Glutamatergic neuron (in vitro differentiated cells): ENCODE measurements at regions not wholly inside any gene's neighbourhood (a gene's known extent, or its start where the extent isn't known, plus 50 kb on each side); places are given as distances from the start of the nearest gene placed in this dataset.
A peak's percentile ranks its signal among the peaks of the same experiment; 100 is the strongest.

Source experiments
- DNase-seq: peaks from one replicate; pipeline ENCODE4 v3.0.0; 2022
- H3K27ac Mint-ChIP-seq: one replicate; pipeline ENCODE4 v1.8.0; 2020; ENCODE audit warnings: mild to moderate bottlenecking, mixed read lengths, inconsistent platforms; ENCODE audit not compliant: unreplicated experiment
- H3K27me3 Mint-ChIP-seq: one replicate; pipeline ENCODE4 v1.8.0; 2020; ENCODE audit warnings: mild to moderate bottlenecking, moderate library complexity, mixed read lengths, inconsistent platforms; ENCODE audit not compliant: unreplicated experiment
- H3K36me3 Mint-ChIP-seq: one replicate; pipeline ENCODE4 v1.8.0; 2020; ENCODE audit warnings: mild to moderate bottlenecking, mixed read lengths, inconsistent platforms; ENCODE audit not compliant: unreplicated experiment
- H3K4me1 Mint-ChIP-seq: one replicate; pipeline ENCODE4 v1.8.0; 2020; ENCODE audit warnings: mild to moderate bottlenecking, low read depth, mixed read lengths, inconsistent platforms; ENCODE audit not compliant: unreplicated experiment
- H3K4me3 Mint-ChIP-seq: one replicate; pipeline ENCODE4 v1.8.0; 2020; ENCODE audit warnings: mild to moderate bottlenecking, mixed read lengths, inconsistent platforms; ENCODE audit not compliant: unreplicated experiment
- H3K9me3 Mint-ChIP-seq: one replicate; pipeline ENCODE4 v1.8.0; 2020; ENCODE audit warnings: mild to moderate bottlenecking, moderate library complexity, mixed read lengths, inconsistent platforms; ENCODE audit not compliant: unreplicated experiment
- TF ChIP-seq, protein P1 (sequence below): fragments of 200-600 bp; sonication (generic); IDR thresholded peaks from one replicate; pipeline ENCODE4 v1.5.0; 2021; ENCODE audit not compliant: partially characterized antibody, unreplicated experiment

DNA sequence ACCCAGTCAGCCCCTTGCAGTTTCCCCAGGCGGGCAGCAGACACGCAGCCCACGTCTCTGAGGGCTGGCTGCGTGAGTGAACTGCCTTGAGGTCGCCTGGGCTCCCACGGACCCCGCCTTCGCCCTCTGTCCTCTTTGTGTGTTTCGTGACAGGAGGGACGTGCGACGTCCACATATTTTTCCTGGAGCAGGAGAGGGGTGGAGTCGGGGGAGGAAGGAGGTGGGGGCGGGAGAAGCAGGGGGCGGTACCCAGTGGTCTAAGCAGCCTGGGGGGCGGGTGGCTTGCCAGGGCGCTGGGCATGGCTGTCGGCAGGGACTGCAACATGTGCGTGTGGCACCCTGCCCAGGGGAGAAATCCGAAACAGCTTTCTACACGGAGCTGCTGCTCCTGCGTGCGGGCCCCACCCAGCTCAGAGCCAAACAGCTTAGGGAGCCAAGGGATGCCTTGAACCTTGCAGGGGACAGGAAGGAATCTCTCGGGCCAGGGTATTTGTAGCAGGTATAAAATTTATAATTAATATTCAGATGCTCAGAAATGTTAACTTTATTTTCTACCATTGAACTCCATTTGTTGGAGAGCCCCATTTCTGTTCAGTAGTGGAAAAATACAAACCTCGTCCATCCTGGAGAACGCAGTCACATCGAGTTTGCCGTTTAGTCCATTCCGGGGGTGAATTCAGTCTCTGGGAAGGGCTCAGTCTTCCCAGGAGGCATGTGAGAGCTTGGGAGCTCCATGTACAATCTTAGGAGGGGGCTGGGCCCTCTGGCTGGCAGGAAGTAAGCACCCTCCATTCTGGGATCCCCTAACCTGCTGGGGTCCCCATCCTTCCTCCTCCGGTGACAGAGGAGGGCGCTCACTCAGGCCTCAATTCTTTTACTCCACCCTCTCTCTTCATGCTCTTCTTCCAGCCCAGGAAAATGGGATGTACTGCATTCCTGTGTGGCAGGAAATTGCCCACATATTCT, 79.1 kb upstream of the MEF2A start:
- peak; percentile 46 for DNase-seq
- Mint-ChIP-seq H3K36me3 (peaks cover 16% of the 10 kb centered on the region), H3K27me3 (peaks cover 9% of the 10 kb centered on the region)

DNA sequence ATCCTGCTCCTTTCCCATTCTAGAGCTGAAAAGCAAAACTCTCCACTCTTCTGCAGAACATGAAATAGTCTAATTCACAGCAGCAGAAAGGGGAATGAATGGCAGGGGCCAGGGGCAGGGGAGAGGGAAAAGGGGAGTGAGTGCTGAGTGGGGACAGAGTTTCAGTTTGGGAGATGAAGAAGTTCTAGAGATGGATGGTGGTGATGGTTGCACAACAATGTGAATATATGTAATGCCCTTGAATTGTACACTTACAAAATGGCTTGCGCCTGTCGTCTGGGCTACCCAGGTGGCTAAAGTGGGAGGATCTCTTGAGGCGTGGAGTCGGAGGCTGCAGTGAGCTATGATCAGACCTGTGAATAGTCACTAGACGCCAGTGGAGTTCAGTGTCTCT, 78.5 kb upstream of the MEF2A start:
- TF ChIP-seq, protein P1, sequence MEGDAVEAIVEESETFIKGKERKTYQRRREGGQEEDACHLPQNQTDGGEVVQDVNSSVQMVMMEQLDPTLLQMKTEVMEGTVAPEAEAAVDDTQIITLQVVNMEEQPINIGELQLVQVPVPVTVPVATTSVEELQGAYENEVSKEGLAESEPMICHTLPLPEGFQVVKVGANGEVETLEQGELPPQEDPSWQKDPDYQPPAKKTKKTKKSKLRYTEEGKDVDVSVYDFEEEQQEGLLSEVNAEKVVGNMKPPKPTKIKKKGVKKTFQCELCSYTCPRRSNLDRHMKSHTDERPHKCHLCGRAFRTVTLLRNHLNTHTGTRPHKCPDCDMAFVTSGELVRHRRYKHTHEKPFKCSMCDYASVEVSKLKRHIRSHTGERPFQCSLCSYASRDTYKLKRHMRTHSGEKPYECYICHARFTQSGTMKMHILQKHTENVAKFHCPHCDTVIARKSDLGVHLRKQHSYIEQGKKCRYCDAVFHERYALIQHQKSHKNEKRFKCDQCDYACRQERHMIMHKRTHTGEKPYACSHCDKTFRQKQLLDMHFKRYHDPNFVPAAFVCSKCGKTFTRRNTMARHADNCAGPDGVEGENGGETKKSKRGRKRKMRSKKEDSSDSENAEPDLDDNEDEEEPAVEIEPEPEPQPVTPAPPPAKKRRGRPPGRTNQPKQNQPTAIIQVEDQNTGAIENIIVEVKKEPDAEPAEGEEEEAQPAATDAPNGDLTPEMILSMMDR: no peak
- peaks cover 15% of the 10 kb centered on the region for H3K4me1 Mint-ChIP-seq
- peaks cover 9% of the 10 kb centered on the region for H3K36me3 Mint-ChIP-seq
- peaks cover 2% of the 10 kb centered on the region for H3K9me3 Mint-ChIP-seq
- DNase-seq: no peak
- H3K27me3 Mint-ChIP-seq: peaks cover 11% of the 10 kb centered on the region
- H3K27ac Mint-ChIP-seq: no peak overlapping the region
- peak overlapping the region; percentile 50 for H3K4me3 Mint-ChIP-seq

More for the DNA sequence above, 79.1 kb upstream of the MEF2A start:
- Mint-ChIP-seq H3K9me3 (peaks cover 2% of the 10 kb centered on the region), H3K27ac (no peak overlapping the region), H3K4me3 (peak overlapping the region; percentile 83), H3K4me1 (peaks cover 13% of the 10 kb centered on the region)
- TF ChIP-seq, protein P1: no peak

DNA sequence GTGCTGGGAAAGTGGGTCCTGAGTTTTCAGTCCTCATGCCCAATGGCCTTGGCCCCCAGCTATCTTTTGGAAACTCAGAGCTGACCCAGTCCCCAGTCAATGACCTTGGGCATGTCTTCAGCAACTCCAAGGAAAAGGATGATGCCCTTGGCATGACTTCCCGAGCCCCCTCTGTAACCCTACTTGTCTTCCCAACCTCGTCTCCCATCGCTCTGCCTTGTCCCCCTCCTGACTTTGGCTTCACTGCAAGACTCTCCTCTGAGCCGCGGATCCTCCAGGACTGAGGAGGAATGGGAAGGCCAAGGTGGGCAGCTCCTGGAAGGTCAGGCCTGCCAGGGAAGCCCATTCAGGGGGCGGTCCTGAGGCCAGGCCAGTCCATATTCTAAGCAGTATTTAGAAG, 73.5 kb upstream of the MEF2A start:
- peaks cover 6% of the 10 kb centered on the region for H3K27me3 Mint-ChIP-seq
- H3K4me1 Mint-ChIP-seq: peaks cover 14% of the 10 kb centered on the region
- H3K27ac Mint-ChIP-seq: no peak overlapping the region
- TF ChIP-seq, protein P1: no peak
- peaks cover 2% of the 10 kb centered on the region for H3K9me3 Mint-ChIP-seq
- peaks cover 9% of the 10 kb centered on the region for H3K36me3 Mint-ChIP-seq
- no peak overlapping the region for H3K4me3 Mint-ChIP-seq
- no peak for DNase-seq

DNA sequence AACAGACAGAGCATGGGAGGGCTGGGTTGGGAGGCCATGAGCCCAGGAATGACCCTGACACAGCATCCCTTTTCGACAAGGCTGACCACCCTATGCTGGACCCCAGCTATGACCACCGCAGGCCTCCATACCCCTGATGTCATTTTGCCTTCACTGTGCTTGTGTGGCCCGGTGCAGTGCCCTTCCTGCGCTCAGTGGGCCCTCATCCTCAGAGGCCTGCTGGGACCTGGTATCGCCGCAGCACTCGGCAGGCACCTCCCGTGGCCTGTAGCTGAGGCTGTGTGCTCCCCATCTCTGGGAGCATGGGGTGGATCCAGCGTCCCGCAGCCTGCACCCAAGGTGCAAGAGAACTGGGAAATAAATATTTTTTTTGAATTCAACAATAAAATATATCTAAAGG, 73.1 kb upstream of the MEF2A start:
- H3K27me3 Mint-ChIP-seq: peaks cover 5% of the 10 kb centered on the region

More for the DNA sequence above, 73.1 kb upstream of the MEF2A start:
- TF ChIP-seq, protein P1: no peak
- peaks cover 2% of the 10 kb centered on the region for H3K9me3 Mint-ChIP-seq
- no peak overlapping the region for H3K27ac Mint-ChIP-seq
- DNase-seq: no peak
- peaks cover 12% of the 10 kb centered on the region for H3K4me1 Mint-ChIP-seq
- peaks cover 14% of the 10 kb centered on the region for H3K36me3 Mint-ChIP-seq
- H3K4me3 Mint-ChIP-seq: no peak overlapping the region
